Gastrocnemius medialis (tissue), 4 donors: ENCODE measurements at regions not wholly inside any gene's neighbourhood (a gene's known extent, or its start where the extent isn't known, plus 50 kb on each side); places are given as distances from the start of the nearest gene placed in this dataset.

ENCODE experiments used
- CTCF ChIP-seq, 5 experiments: fragments of 450-650 bp in 3 of 5; fragments of 200-600 bp in 2 of 5; sonication (generic) in 2 of 5; IDR thresholded peaks in 4 of 5; conservative IDR thresholded peaks in 1 of 5; 1 replicate in 4 of 5; 2 replicates in 1 of 5; pipeline ENCODE4 v1.5.1; 2016 to 2019; ENCODE audit warnings: antibody characterized with exemption in 5 of 5, mild to moderate bottlenecking in 3 of 5, moderate library complexity in 3 of 5
- POLR2A ChIP-seq, 2 donors: fragments of 450-650 bp; IDR thresholded peaks; one replicate each; pipeline ENCODE4 v1.6.1; 2017; ENCODE audit warnings: antibody characterized with exemption in 2 of 2, mild to moderate bottlenecking in 2 of 2, moderate library complexity in 2 of 2

GRCh38 chr3:31193429-31193828 is 299.0 kb upstream of the GADL1 start:
- TF ChIP-seq CTCF (IDR thresholded peaks at IDR 0.05 in 4 of 5, conservative IDR thresholded peaks at IDR 0.05 in 1 of 5) (no peak), POLR2A (IDR thresholded peaks at IDR 0.05) (no peak)
